SK-N-SH (cell line): ENCODE measurements at regions not wholly inside any gene's neighbourhood (a gene's known extent, or its start where the extent isn't known, plus 50 kb on each side); places are given as distances from the start of the nearest gene placed in this dataset.

ENCODE experiments used
- CTCF ChIP-seq: fragments of 200-600 bp; sonication (generic); IDR thresholded peaks from 2 replicates; pipeline ENCODE4 v1.6.1; 2017; ENCODE audit warnings: antibody characterized with exemption, mild to moderate bottlenecking, moderate library complexity
- GABPA ChIP-seq: IDR thresholded peaks from 2 replicates; pipeline ENCODE4 v1.4.0; 2012; ENCODE audit warnings: low read depth, mild to moderate bottlenecking
- MXI1 ChIP-seq: IDR thresholded peaks from 2 replicates; pipeline ENCODE4 v1.6.1; 2012; ENCODE audit warnings: mild to moderate bottlenecking, low read depth, low read length, improper control_type of control experiment
- POLR2AphosphoS5 ChIP-seq: IDR thresholded peaks from 2 replicates; pipeline ENCODE4 v1.6.1; 2012; ENCODE audit warnings: low read depth, low read length
- SIN3A ChIP-seq: IDR thresholded peaks from 2 replicates; pipeline ENCODE4 v1.6.1; 2012; ENCODE audit warnings: low read depth, mild to moderate bottlenecking, low read length, moderate library complexity, borderline replicate concordance
- ZBTB33 ChIP-seq: IDR thresholded peaks from 2 replicates; pipeline ENCODE4 v1.4.0; 2012; ENCODE audit warnings: low read depth, borderline replicate concordance
- TF ChIP-seq, protein P1 (sequence below): IDR thresholded peaks from 2 replicates; pipeline ENCODE4 v1.4.0; 2012; ENCODE audit warnings: low read depth

GRCh38 chr2:226575928-226576327 is 223.7 kb downstream of the IRS1 start:
- TF ChIP-seq, protein P1, sequence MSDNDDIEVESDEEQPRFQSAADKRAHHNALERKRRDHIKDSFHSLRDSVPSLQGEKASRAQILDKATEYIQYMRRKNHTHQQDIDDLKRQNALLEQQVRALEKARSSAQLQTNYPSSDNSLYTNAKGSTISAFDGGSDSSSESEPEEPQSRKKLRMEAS, result no peak
- TF ChIP-seq POLR2AphosphoS5, result no peak
- no peak for TF ChIP-seq ZBTB33
- no peak for TF ChIP-seq CTCF
- no peak for TF ChIP-seq MXI1
- no peak for TF ChIP-seq SIN3A
- TF ChIP-seq GABPA, result no peak
